Sciatic nerve (tissue), 2 donors: ENCODE measurements at regions not wholly inside any gene's neighbourhood (a gene's known extent, or its start where the extent isn't known, plus 50 kb on each side); places are given as distances from the start of the nearest gene placed in this dataset.
A peak's percentile ranks its signal among the peaks of the same experiment; 100 is the strongest.

Experiments
- ATAC-seq: fragments of 200-7000 bp; cut with Tn5 transposase; one replicate; pipeline ENCODE4 v1.9.1; 2020; ENCODE audit warnings: mild to moderate bottlenecking, moderate library complexity
- DNase-seq: peaks from one replicate; pipeline ENCODE4 v3.0.0-alpha.2; 2020; ENCODE audit warnings: low spot score
- intact Hi-C: fragments of 100-400 bp; cut with DNase I; formaldehyde crosslinking; loops from one replicate; pipeline ENCODE4 v1.14.2; 2022
- donor health status: DM: no; HTN: no; CAD: no.
- donor health status: DM: no; HTN: no; CAD: no.

DNA sequence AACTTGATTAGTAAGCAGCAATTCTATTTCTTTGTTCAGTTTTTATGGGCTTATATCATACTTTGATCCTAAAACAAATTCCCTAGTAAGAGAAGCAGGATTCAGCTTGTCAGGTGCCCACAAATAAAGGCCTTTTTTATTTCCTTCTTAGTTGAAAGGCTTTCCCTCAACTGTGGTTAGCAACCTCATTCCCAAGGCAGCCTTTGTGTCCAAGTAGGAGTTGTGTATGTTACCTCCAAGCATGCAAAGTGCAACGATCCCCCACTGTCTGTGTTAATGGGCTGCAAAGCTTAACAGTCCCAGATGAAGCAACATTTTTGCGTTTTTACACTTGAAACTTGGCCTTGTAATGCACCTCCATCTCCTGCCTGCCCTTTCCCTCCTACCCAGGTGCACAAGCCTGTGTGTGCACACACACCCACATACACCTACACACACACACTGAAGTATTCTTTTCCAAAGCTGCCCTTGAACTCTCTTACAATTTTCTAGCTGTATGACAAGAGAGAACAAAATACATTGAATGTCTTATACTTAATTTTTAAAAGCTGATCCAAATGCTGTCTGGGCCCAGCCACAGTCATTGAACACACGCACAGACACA is 278.2 kb downstream of the SNX13 start:
- DNase-seq (no peak), ATAC-seq (peak; percentile 46)
- intact Hi-C loops, result no loop called here

DNA sequence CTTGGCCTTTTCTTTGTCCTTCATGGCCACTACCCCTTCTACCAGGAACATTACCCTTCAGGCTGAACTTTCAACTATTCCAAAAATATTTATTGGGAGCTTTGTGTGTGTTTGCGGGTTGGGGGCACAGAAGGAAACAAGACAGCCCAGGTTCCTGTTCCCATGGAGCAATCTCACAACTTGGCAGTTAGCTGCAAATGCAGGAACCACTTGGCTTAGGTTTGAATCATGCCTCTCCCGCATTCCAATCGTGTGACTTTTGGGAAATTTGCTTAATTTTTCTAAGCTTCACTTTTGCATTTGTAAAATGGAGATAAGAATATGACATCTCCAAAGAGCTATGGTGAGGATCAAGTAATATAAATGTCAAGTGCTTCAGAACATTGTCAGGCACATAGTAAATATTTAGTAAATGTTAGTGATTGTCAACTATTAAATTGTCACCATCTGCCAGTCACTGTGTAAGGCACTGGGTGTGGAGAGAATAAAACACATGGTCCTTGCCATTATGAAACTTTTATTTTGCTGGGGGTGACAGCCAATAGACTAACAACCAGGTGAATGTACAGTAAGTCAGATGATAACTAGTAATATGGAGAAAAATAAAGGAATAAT is 277.1 kb downstream of the SNX13 start:
- DNase-seq (no peak), ATAC-seq (no peak)
- intact Hi-C loops, result no loop called here

DNA sequence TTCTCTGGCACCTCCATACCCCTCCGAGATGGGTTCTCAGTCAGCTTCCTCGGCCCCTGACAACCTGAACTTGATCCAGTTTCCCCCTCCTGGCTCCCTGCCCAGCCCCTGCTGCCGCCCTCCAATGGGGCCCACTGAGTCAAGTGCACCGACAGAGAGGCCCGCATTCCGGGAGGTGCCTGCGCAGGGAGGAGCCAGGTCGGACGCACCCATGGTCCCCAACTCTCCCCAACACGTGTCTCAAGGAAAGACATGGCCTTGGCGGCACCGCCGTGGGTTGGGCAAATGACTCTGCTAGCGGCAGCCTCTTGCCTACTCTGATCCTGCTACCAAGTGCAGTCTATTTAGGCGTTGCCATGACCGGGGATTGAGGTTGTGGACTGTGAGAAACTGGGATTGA is 275.3 kb downstream of the SNX13 start:
- DNase-seq (no peak), ATAC-seq (no peak)

DNA sequence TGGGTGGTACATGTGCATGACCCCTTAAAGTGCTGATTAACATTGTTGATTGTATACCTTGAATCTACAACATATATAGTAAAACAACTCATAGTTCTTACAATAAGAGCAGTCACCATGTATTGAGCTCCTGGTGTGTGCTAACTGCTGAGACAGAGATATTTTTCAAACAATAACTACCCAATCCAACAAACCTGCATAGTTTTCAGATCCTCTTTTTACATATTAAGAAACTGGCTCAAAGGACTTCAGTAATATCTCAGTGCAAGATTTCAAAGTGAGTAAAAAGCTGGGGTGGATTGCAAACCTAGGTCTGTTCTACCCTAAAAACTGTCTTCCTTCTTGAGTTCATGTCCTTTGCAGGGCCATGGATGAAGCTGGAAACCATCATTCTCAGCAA is 272.2 kb downstream of the SNX13 start:
- no peak for DNase-seq
- ATAC-seq, result no peak
- intact Hi-C loops, result no loop called here

More for the DNA sequence above, 275.3 kb downstream of the SNX13 start:
- intact Hi-C loops, result no loop called here

DNA sequence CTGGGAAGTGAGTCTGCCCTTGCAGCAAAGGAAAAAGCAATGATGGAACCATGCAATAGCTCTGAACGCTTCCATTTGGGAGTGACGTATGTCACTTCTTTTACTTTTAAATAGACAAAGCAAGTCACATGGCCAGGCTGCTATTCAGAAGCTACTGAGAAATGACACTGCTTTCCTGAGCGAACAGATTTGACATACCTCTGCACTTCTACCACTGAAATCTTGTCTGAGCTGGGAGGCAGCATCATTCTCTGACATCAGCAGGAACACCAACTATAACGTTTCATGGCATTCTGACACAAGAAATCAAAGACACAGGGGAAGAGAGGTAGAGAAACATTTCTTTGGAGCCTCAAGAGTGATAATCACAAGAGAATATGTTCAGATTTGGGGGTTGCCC is 271.1 kb downstream of the SNX13 start:
- no peak for DNase-seq
- ATAC-seq, result no peak
- intact Hi-C loops, result no loop called here

DNA sequence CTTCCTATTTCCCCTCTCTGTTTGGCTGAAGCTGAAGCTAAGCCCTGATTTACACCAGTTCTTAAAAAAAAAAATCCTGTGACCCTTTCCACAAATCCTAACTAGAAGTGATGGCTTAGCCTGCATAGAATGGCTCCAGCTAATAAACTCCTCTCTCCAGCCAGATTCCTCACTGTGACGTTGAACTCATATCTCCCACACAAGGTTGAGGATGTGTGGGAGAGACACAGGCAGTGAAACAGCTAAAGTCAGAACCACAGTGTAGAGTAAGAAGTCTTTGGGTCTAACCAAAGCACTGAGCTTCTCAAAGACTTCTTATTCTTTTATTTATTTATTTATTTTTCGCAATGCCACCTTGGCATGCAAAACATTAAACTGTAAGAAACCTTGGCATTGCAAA is 268.3 kb downstream of the SNX13 start:
- DNase-seq, result no peak
- ATAC-seq, result no peak
- intact Hi-C loops, result no loop called here

DNA sequence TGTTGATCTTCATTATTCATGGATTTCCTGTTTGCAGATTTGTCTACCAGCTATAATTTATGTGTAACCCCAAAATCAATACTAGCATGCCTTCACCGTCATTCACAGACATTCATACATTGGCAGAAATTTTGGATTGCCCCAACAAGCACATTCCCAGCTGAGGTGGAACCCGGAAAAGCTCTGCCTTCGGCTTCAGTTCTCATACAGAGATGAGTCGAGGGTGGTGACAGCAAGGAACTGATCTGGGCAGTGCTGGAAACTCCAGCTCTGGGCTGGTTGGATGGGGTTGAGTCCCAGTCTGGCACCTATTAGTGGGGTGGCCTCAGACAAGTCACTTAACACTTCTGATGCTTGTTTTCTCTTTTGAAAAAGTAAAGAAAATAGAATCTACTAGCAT is 267.5 kb downstream of the SNX13 start:
- intact Hi-C loops, result no loop called here
- ATAC-seq, result no peak

DNA sequence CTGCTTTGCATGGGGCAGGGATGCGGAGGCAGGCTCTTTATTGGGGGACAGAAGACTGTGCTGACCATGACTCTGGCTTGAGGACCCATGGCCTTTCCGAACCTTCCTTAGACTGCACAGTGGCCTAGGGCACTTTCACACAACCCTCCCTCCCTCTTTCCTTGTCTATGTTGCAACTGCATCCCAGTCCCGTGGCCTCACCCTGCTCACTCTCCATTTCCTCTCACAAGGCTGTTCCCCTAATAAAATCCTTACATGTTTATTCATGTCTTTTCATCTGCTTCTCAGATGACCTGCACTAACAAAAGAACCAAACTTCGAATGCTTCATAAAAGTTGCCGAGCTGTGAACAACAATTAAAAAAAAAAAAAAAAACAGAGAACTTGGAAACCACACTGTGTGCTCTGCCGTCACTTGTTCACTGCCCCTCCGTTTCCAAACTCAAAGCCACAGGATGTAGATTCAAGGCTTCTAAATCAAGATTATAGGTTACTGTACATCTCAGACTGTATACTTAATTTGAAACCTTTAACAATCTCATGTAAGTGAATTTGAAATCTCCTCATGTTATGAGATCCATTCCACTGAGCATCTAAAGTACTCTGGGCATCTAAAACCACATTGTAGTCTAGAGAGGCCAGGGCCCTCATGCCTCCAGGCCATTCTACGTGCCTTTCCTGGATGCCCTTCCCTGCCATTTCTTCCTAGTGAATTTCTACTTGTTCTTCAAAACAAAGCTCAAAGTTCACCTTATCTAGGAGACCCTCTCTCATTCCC is 265.9 kb downstream of the SNX13 start:
- intact Hi-C loops, result no loop called here
- no peak for DNase-seq
- no peak for ATAC-seq

More for the DNA sequence above, 267.5 kb downstream of the SNX13 start:
- no peak for DNase-seq

DNA sequence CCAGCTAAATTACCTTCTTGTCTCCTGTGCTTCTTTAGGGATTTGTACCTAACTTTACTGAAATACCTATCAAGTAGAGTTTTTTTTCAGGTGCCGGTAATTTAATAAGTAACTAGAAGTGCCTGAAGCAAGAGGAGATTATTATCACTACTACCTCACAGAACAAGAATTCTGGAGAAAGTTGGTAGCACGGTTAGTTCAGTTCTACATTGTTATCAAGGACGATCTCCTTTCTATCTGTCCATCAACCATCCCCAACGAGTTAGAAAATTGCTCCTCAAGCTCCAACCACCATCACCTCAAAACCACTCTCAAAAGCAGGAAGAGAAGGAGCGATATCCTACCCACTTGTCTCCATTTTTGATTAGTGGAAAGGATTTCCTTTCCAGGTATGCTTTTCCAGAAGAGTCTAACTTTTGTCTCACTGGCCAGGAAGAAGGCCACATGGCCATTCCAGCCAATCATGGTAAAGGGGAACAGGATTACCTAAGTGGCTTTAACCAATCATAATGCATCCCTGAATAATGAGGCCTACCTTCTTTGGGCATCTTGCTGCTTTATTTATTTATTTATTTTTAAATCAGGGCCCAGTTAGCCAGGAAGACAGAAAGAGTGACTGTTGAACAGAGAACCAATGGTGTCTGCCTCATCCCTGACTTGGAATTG is 265.2 kb downstream of the SNX13 start:
- no peak for DNase-seq
- intact Hi-C loops, result no loop called here
- ATAC-seq, result no peak

DNA sequence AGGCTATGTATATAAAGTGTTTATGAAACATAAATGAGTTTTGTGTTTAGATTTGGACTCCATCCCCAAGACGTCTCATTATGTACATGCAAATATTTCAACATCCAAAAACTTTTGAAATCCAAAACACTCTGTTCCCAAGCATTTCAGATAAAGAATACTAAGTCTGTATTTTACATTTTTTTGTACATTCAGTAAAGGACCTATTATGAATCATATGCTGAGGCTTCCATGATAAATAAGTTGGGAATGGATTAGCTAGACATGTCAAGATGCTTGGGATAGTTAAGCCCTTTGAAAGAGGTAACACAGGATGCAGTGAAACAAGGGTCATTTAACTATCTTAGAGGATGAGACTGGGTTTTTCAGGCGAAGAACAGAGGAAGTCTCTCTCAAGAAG is 262.9 kb downstream of the SNX13 start:
- DNase-seq (no peak), ATAC-seq (no peak)
- intact Hi-C loops, result no loop called here

DNA sequence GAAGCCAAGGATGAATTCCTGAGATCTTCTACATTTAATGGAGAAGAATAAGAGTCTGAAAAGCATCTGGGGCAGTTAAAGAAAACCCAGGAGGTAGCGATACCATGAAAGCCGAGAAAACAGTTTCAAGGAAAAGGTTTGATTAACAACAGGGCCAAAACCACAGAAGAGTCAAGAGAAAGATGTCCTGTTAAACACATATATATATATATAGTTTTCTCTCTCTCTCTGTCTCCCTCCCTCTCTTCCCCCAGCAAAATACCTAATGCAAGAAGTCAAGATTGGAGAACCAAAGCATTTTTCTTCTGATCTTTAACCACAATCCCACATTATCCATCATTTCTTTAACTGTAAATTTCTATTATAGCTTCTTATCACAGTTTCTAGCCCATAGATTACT is 261.4 kb downstream of the SNX13 start:
- intact Hi-C loops, result no loop called here
- DNase-seq (no peak), ATAC-seq (no peak)

DNA sequence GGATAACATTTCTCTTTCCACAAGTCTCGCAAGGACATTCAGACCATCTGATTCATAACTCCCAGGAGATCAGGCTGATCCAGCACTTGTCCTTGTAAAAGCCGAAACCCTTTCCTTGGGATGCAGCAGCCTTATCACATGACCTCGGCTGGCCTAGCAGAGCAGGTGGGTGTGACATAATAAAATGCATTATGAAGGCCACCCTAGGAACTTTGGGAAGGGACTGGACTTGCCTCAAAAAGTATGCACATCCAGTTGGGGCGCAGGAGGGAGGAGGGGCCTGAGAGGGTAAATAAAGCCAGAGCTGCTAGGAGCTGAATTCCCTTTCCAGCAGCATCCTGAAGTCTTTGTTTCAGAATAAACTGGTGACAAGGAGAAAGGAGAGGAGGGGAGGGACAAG is 260.8 kb downstream of the SNX13 start:
- DNase-seq (no peak), ATAC-seq (peak; percentile 68)
- intact Hi-C loops, result no loop called here

DNA sequence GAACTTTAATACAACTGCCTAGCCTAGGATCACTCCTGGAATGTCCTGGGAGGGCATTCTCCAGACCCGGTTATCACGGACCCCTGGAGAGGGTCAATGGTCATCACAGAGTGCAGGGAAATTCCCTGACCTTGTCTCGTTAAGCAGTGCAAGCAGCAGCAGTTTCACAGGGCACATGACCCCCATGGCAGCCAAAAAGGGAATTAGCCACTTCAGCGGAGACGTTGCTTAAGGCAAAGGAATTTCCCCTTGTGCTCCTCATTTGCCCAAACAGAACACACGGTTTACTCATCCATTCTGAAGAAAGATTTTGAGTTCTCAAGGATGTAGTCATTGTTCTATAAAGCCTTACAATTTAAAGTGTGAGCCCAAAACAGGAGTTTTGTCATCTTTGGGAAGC is 260.3 kb downstream of the SNX13 start:
- ATAC-seq (peak; percentile 84), DNase-seq (peak; percentile 64)
- intact Hi-C loops, result no loop called here

DNA sequence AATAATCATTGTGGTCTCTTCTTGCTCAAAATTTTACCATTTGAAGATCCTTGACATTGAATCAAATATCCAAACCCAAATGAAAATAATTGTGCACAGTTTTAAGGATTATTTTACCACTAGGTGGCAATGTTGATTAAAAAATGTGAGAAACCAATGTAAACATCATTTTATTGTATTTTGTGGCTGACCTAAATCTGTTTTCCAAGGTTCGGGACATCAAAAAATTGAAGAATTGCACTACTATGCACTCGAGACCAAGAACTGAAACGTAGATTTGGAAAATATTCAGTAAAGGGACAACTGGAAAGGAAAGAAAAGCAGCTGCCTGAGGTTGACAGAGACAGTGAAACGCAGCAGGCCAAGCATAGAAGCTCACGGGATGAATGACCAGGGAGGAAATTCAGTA is 259.3 kb downstream of the SNX13 start:
- intact Hi-C loops, result no loop called here
- DNase-seq (no peak), ATAC-seq (peak; percentile 30)

DNA sequence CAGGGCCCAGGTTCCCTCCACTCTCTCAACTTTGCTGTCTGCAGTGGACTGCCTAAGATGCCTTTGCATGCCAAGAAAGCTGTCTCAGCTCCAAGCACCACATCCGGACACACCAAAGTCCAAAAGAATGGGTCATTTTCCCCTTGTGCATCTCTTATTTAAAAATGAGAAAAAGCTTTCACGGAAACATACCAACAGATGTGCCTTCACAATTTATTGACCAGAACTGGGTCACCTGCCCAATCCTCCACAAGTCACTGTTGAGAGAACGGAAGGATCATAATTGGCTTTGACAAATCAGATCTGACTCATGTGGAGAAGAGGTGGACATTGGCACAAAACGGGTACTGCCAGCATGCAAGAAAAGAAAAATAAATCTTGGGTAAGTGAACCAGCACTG is 258.3 kb downstream of the SNX13 start:
- ATAC-seq, result no peak
- intact Hi-C loops, result no loop called here
- DNase-seq, result no peak

DNA sequence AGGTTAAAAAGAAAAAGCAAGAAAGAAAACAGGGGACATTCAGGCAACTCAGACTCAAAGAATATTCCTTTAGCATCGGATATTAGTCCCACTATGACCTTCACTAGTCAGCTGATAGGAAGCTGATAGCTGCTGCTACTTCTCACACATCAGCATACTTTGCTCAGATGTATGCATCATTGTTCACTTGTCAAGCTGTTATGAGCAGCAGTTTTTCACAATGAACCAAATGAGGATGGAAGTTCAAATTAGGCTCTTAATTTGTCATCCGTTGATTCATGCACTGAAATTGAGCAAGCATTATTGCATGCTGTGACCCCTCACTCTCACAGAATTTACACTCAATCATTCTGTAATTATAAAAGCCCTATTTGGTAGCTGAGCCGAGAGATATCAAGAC is 257.7 kb downstream of the SNX13 start:
- ATAC-seq (no peak), DNase-seq (no peak)
- intact Hi-C loops, result no loop called here

DNA sequence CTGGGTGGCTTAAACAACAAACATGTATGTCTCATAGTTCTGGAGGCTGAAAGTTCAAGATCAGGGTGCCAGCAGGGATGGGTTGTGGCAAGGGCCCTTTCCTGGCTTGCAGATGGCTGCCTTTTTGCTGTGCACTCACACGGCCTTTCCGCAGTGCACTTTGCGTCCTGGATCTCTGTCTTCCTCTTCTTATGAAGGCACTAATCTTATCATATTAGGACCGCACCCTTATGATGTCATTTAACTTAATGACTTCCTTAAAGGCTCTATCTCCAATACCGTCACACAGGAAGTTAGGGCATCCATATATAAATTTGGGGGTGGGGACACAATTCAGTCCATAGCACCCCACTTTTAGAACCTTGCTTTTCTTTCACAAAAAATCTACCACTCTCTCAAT is 255.2 kb downstream of the SNX13 start:
- ATAC-seq, result no peak
- intact Hi-C loops, result no loop called here
- DNase-seq, result no peak

DNA sequence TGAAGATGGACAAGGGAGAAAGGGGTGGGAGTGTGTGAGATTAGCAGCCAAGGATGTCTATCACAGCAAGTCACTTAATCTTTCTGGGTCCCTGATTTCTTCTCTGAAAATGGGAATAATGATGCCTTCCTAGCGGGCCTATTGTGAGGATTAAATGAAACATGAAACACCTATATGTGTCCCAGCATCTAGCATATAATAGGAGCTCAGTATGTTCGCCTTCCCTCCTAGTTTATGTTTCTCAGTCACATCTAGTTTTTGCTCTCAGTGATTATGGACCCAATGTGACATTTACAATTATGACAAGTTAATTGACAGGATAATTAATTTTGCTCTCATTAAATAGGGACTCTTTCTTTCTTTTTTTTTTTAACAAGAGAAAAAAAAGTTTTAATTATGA is 252.9 kb downstream of the SNX13 start:
- intact Hi-C loops, result no loop called here
- ATAC-seq (no peak), DNase-seq (no peak)

DNA sequence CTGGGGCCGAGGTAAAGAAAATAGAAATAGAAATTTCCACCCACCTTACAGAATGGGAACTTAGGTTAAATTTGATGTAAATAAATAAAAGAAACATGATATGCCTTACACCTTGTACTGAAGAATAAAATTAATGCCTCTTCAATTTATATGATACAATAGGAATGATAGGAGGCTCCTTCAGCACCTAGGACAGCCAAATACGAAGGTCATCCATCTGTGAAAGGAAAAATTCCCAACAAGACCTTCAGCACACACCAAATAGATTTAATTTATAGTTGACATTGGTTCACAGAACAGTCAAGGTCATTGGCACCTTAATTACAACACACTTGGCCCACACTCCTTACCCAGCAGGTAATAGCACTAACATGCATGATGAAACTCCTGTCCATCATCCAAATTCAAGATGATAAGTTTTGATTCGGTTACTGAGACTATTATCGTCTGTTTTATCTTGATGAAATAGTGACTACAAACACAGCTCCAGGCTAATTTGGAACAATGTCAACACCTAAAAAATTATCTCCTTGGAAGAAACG is 250.9 kb downstream of the SNX13 start:
- intact Hi-C loops, result no loop called here
- no peak for ATAC-seq
- no peak for DNase-seq

DNA sequence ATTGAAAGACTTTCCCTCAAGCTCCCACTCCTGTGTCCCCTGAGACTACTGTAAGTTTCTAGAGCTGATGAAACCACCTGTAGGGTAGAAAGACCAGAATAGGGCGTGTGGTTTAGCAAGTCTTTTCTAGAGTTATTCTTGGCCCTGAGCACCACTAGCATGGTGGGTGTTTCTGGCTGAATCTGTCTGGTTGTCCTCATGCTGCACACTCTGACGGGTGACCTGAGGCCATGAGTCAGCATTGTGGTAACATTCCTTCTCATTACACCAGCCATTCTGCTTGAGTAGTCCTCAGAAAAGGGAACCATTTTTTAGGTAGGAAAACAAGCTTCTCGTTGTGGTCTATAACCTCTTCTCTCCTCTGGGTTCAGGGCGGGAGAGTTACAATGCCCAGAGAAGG is 250.3 kb downstream of the SNX13 start:
- DNase-seq (no peak), ATAC-seq (peak; percentile 57)
- intact Hi-C loops, result no loop called here
